ENCODE measurements at regions not wholly inside any gene's neighbourhood (a gene's known extent, or its start where the extent isn't known, plus 50 kb on each side); places are given as distances from the start of the nearest gene placed in this dataset.

DNA sequence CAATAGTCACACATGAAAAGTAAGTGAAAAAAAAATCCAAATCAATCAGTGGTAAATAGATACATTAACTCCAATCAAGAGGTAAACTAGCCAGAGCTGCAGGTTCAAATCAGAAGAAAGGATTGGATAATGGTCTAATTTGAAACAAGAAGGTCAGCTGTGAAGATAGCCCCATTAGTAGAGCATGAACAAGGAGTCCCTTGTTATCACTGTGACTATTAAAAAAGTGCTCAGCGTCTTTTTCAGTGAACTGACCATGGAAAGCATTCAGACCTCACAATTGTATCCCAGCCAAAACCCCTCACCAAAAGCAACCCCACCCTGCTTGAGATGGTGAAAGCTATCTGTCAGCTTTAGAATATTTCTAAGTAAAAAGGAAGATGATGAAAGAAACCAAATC lies 125.0 kb upstream of the EGLN3 start:
- TF ChIP-seq, protein P1, sequence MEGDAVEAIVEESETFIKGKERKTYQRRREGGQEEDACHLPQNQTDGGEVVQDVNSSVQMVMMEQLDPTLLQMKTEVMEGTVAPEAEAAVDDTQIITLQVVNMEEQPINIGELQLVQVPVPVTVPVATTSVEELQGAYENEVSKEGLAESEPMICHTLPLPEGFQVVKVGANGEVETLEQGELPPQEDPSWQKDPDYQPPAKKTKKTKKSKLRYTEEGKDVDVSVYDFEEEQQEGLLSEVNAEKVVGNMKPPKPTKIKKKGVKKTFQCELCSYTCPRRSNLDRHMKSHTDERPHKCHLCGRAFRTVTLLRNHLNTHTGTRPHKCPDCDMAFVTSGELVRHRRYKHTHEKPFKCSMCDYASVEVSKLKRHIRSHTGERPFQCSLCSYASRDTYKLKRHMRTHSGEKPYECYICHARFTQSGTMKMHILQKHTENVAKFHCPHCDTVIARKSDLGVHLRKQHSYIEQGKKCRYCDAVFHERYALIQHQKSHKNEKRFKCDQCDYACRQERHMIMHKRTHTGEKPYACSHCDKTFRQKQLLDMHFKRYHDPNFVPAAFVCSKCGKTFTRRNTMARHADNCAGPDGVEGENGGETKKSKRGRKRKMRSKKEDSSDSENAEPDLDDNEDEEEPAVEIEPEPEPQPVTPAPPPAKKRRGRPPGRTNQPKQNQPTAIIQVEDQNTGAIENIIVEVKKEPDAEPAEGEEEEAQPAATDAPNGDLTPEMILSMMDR (conservative IDR thresholded peaks at IDR 0.05; ENCODE audit: low read depth, low read length) = no peak
- Histone ChIP-seq H3K4me1 (ENCODE audit: low read depth, poor library complexity, severe bottlenecking) (no peaks in the 10 kb centered on the region), H3K27me3 (ENCODE audit: insufficient read depth, low read depth) (no peaks in the 10 kb centered on the region), H3K27ac (no peak overlapping the region), H3K9ac (no peak overlapping the region), H3K4me3 (IDR thresholded peaks at IDR 0.05; ENCODE audit: insufficient read depth, low read depth, low read length) (no peak overlapping the region), H3K4me2 (no peak overlapping the region), H2AFZ (ENCODE audit: low read depth) (no peak overlapping the region), H4K20me1 (ENCODE audit: insufficient read depth) (no peaks in the 10 kb centered on the region), H3K36me3 (ENCODE audit: insufficient read depth) (no peaks in the 10 kb centered on the region), H3K79me2 (ENCODE audit: insufficient read depth, low read depth) (no peaks in the 10 kb centered on the region)

DNA sequence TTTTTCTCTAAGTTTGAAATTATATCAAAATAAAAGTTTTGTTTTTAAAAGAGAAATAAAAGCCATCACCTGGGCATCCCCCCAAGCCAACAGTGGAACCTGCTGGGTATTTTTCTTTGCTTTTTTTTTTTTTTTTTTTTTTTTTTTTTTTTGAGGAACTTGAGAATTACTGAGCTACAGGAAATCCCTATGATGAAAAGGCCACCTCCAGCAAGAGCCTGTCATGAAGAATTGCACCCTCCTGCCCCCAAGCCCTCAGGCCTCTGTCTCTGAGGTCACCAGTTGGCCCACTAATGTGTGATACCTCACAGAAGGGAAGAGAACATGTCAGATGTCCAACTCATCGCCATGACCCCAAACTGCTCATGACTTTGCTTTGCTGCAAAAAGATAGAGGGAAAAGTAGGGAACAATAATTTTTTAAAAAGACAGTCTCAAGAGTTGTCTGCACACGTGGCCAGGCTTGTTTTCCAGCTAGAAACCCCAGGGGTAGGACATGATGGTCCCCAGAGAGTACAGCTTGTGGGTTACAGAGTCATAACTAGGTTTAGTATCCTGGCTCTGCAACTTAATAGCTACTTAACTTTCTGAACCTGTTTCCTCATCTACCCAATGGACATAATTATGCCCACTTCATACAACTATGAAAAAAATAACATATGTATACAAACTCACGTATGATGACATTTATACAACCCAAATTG lies 124.3 kb upstream of the EGLN3 start:
- Histone ChIP-seq H3K9ac (no peak overlapping the region), H3K36me3 (ENCODE audit: insufficient read depth) (no peaks in the 10 kb centered on the region), H3K4me1 (ENCODE audit: low read depth, poor library complexity, severe bottlenecking) (no peaks in the 10 kb centered on the region), H3K79me2 (ENCODE audit: insufficient read depth, low read depth) (no peaks in the 10 kb centered on the region), H3K4me2 (no peak overlapping the region), H4K20me1 (ENCODE audit: insufficient read depth) (no peaks in the 10 kb centered on the region), H3K4me3 (IDR thresholded peaks at IDR 0.05; ENCODE audit: insufficient read depth, low read depth, low read length) (no peak overlapping the region), H3K27me3 (ENCODE audit: insufficient read depth, low read depth) (no peaks in the 10 kb centered on the region), H2AFZ (ENCODE audit: low read depth) (no peak overlapping the region), H3K27ac (no peak overlapping the region)
- TF ChIP-seq, protein P1 (conservative IDR thresholded peaks at IDR 0.05; ENCODE audit: low read depth, low read length) = no peak

DNA sequence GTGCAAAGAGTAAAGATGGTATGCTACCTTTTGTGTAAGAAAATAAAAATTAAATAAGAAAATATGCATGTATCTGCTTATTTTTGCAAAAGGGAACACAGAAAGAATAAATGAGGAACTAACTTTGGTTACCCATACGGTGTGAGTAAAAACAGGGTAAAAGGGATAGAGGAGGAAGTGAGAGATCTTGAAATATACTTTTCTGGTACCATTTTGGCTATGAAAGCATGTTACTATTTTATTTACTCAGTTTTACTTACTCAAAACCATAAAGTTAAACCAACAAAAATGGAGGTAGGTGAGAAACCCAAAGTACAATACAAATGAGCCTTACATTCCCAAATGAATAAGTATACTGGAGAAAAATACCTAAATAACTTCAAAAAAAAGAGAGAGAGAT lies 122.0 kb upstream of the EGLN3 start:
- no peak overlapping the region for H2AFZ ChIP-seq (ENCODE audit: low read depth)
- no peaks in the 10 kb centered on the region for H3K27me3 ChIP-seq (ENCODE audit: insufficient read depth, low read depth)
- no peak overlapping the region for H3K27ac ChIP-seq
- no peaks in the 10 kb centered on the region for H3K36me3 ChIP-seq (ENCODE audit: insufficient read depth)
- no peak overlapping the region for H3K9ac ChIP-seq
- TF ChIP-seq, protein P1 (conservative IDR thresholded peaks at IDR 0.05; ENCODE audit: low read depth, low read length) = no peak
- no peaks in the 10 kb centered on the region for H4K20me1 ChIP-seq (ENCODE audit: insufficient read depth)
- H3K79me2 ChIP-seq (ENCODE audit: insufficient read depth, low read depth) = no peaks in the 10 kb centered on the region
- H3K4me3 ChIP-seq (IDR thresholded peaks at IDR 0.05; ENCODE audit: insufficient read depth, low read depth, low read length) = no peak overlapping the region
- H3K4me2 ChIP-seq = no peak overlapping the region
- H3K4me1 ChIP-seq (ENCODE audit: low read depth, poor library complexity, severe bottlenecking) = no peaks in the 10 kb centered on the region

DNA sequence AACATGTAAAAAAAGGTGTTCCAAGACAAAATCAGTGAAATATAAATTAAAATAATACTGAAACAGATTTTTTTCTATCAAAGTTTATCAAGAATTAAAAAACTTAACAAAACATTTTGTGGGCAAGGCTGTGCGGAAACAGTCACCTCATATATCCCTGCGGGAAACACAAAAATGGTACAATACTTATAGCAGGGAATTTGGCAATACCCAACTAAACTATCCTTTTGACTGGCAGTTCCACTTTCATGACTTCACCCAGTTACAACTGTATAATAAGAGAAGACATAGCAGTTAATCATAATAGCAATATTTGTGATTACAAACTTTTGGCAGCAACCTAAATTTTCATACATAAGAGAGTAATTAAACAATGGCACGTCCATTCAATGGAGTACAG lies 121.5 kb upstream of the EGLN3 start:
- Histone ChIP-seq H3K4me2 (no peak overlapping the region), H3K4me1 (ENCODE audit: low read depth, poor library complexity, severe bottlenecking) (no peaks in the 10 kb centered on the region), H3K27me3 (ENCODE audit: insufficient read depth, low read depth) (no peaks in the 10 kb centered on the region), H3K4me3 (IDR thresholded peaks at IDR 0.05; ENCODE audit: insufficient read depth, low read depth, low read length) (no peak overlapping the region), H3K79me2 (ENCODE audit: insufficient read depth, low read depth) (no peaks in the 10 kb centered on the region), H3K9ac (no peak overlapping the region), H3K36me3 (ENCODE audit: insufficient read depth) (no peaks in the 10 kb centered on the region), H2AFZ (ENCODE audit: low read depth) (no peak overlapping the region), H3K27ac (no peak overlapping the region), H4K20me1 (ENCODE audit: insufficient read depth) (no peaks in the 10 kb centered on the region)
- TF ChIP-seq, protein P1 (conservative IDR thresholded peaks at IDR 0.05; ENCODE audit: low read depth, low read length) = no peak

Data from KMS-11 (cell line).